Muscle of leg (tissue), 3 donors: ENCODE measurements at regions not wholly inside any gene's neighbourhood (a gene's known extent, or its start where the extent isn't known, plus 50 kb on each side); places are given as distances from the start of the nearest gene placed in this dataset.

Experiments used
- DNase-seq: peaks from one replicate; pipeline ENCODE4 v3.0.0; 2013
- H3K27ac ChIP-seq: one replicate; pipeline ENCODE4 v1.5.1; 2013; ENCODE audit warnings: mild to moderate bottlenecking, low read length, control low read depth
- H3K27me3 ChIP-seq: one replicate; pipeline ENCODE4 v1.6.1; 2013; ENCODE audit warnings: low read length; ENCODE audit not compliant: control insufficient read depth, insufficient read depth
- H3K36me3 ChIP-seq: one replicate; pipeline ENCODE4 v1.6.1; 2013; ENCODE audit warnings: low read length; ENCODE audit not compliant: control insufficient read depth, insufficient read depth
- H3K4me1 ChIP-seq: one replicate; pipeline ENCODE4 v1.6.1; 2013; ENCODE audit warnings: low read length; ENCODE audit not compliant: control insufficient read depth, insufficient read depth
- H3K4me3 ChIP-seq: one replicate; pipeline ENCODE4 v1.5.1; 2013; ENCODE audit warnings: low read length, control low read depth
- H3K9me3 ChIP-seq: replicated peaks from 2 replicates; pipeline ENCODE4 v1.6.1; 2013; ENCODE audit warnings: low read depth, low read length; ENCODE audit not compliant: control insufficient read depth
- whole genome bisulfite sequencing: methylation state at CpG from one replicate; pipeline ENCODE4 v1.1.5; 2013; ENCODE audit warnings: missing lambda C conversion rate; ENCODE audit not compliant: insufficient coverage; 5-methylcytosine and 5-hydroxymethylcytosine counted together

- WGBS = no CpG with 5 or more reads among the region's 1 CpG
- no peak overlapping the region for H3K4me3 ChIP-seq
- DNase-seq = no peak
- peaks cover 9% of the 10 kb centered on the region for H3K4me1 ChIP-seq
- no peaks in the 10 kb centered on the region for H3K36me3 ChIP-seq
- H3K27me3 ChIP-seq = no peaks in the 10 kb centered on the region
- no peak overlapping the region for H3K27ac ChIP-seq
- no peaks in the 10 kb centered on the region for H3K9me3 ChIP-seq
Observed at GRCh38 chr3:188940573-188940932, 231.2 kb upstream of the TPRG1 start.

GRCh38 chr3:188941103-188941502 is 230.7 kb upstream of the TPRG1 start:
- H3K27ac ChIP-seq = peak overlapping the region; percentile 25
- H3K27me3 ChIP-seq = no peaks in the 10 kb centered on the region
- no peaks in the 10 kb centered on the region for H3K9me3 ChIP-seq
- 58% methylated on average over 2 of the region's 3 CpGs for WGBS
- H3K4me3 ChIP-seq = no peak overlapping the region
- H3K36me3 ChIP-seq = no peaks in the 10 kb centered on the region
- peak; percentile 64 for DNase-seq
- peaks cover 9% of the 10 kb centered on the region for H3K4me1 ChIP-seq

- Histone ChIP-seq H3K27ac (no peak overlapping the region), H3K4me3 (no peak overlapping the region), H3K36me3 (no peaks in the 10 kb centered on the region), H3K4me1 (peaks cover 17% of the 10 kb centered on the region), H3K9me3 (no peaks in the 10 kb centered on the region), H3K27me3 (peaks cover under 1% of the 10 kb centered on the region)
- WGBS = no CpG with 5 or more reads among the region's 2 CpGs
- DNase-seq = no peak
Observed at GRCh38 chr3:188942191-188942590, 229.6 kb upstream of the TPRG1 start.

GRCh38 chr3:188943591-188943990 is 228.2 kb upstream of the TPRG1 start:
- Histone ChIP-seq H3K4me3 (no peak overlapping the region), H3K27me3 (peaks cover 6% of the 10 kb centered on the region), H3K4me1 (peaks cover 30% of the 10 kb centered on the region), H3K36me3 (no peaks in the 10 kb centered on the region), H3K9me3 (no peaks in the 10 kb centered on the region), H3K27ac (no peak overlapping the region)
- no peak for DNase-seq

GRCh38 chr3:188944108-188944507 is 227.7 kb upstream of the TPRG1 start:
- H3K27ac ChIP-seq = no peak overlapping the region
- H3K4me3 ChIP-seq = no peak overlapping the region
- peaks cover 31% of the 10 kb centered on the region for H3K4me1 ChIP-seq

GRCh38 chr3:188946351-188947240 is 225.2 kb upstream of the TPRG1 start:
- DNase-seq = peak; percentile 52
- peaks cover 6% of the 10 kb centered on the region for H3K27me3 ChIP-seq
- WGBS = 61% methylated on average over 13 of the region's 14 CpGs
- peak overlapping the region; percentile 50 for H3K4me3 ChIP-seq
- H3K27ac ChIP-seq = peak overlapping the region; percentile 95
- H3K4me1 ChIP-seq = peaks cover 40% of the 10 kb centered on the region
- no peaks in the 10 kb centered on the region for H3K36me3 ChIP-seq
- H3K9me3 ChIP-seq = no peaks in the 10 kb centered on the region

More at GRCh38 chr3:188944108-188944507, 227.7 kb upstream of the TPRG1 start:
- H3K27me3 ChIP-seq = peaks cover 6% of the 10 kb centered on the region
- DNase-seq = no peak
- no peaks in the 10 kb centered on the region for H3K9me3 ChIP-seq
- WGBS = no CpG with 5 or more reads among the region's 1 CpG
- H3K36me3 ChIP-seq = no peaks in the 10 kb centered on the region

- Histone ChIP-seq H3K4me1 (peaks cover 41% of the 10 kb centered on the region), H3K36me3 (no peaks in the 10 kb centered on the region), H3K27me3 (peaks cover 6% of the 10 kb centered on the region), H3K9me3 (no peaks in the 10 kb centered on the region), H3K4me3 (peak overlapping the region; percentile 50), H3K27ac (peak overlapping the region; percentile 96)
- DNase-seq = peak; percentile 99
- WGBS = 3% methylated on average over 43 of the region's 48 CpGs
Observed at GRCh38 chr3:188947401-188948280, 224.1 kb upstream of the TPRG1 start.

- Histone ChIP-seq H3K27me3 (peaks cover 6% of the 10 kb centered on the region), H3K4me1 (peaks cover 41% of the 10 kb centered on the region), H3K4me3 (peak overlapping the region; percentile 24), H3K36me3 (no peaks in the 10 kb centered on the region), H3K9me3 (no peaks in the 10 kb centered on the region), H3K27ac (peak overlapping the region; percentile 96)
- DNase-seq = peak; percentile 79
- WGBS = 13% methylated on average over 8 of the region's 10 CpGs
Observed at GRCh38 chr3:188948281-188948996, 223.3 kb upstream of the TPRG1 start.

- DNase-seq = peak; percentile 75
- WGBS = 100% methylated on average over 1 of the region's 4 CpGs
- peaks cover 6% of the 10 kb centered on the region for H3K27me3 ChIP-seq
Observed at GRCh38 chr3:188948997-188949389, 222.8 kb upstream of the TPRG1 start.

GRCh38 chr3:188949456-188949855 is 222.3 kb upstream of the TPRG1 start:
- no peaks in the 10 kb centered on the region for H3K36me3 ChIP-seq
- no peak overlapping the region for H3K4me3 ChIP-seq
- H3K4me1 ChIP-seq = peaks cover 41% of the 10 kb centered on the region
- H3K9me3 ChIP-seq = no peaks in the 10 kb centered on the region
- peak overlapping the region; percentile 96 for H3K27ac ChIP-seq
- WGBS = 100% methylated on average over 2 of the region's 2 CpGs
- H3K27me3 ChIP-seq = peaks cover 6% of the 10 kb centered on the region
- DNase-seq = no peak

More at GRCh38 chr3:188948997-188949389, 222.8 kb upstream of the TPRG1 start:
- H3K4me1 ChIP-seq = peaks cover 41% of the 10 kb centered on the region
- no peak overlapping the region for H3K4me3 ChIP-seq
- H3K27ac ChIP-seq = peak overlapping the region; percentile 96
- H3K36me3 ChIP-seq = no peaks in the 10 kb centered on the region
- no peaks in the 10 kb centered on the region for H3K9me3 ChIP-seq
